GM23248 (cell line): ENCODE measurements at regions not wholly inside any gene's neighbourhood (a gene's known extent, or its start where the extent isn't known, plus 50 kb on each side); places are given as distances from the start of the nearest gene placed in this dataset.

ENCODE experiments used
- EZH2 ChIP-seq: fragments of 200-600 bp; sonication (generic); IDR thresholded peaks from 2 replicates; pipeline ENCODE4 v1.6.1; 2018; ENCODE audit warnings: antibody characterized with exemption, mild to moderate bottlenecking; ENCODE audit not compliant: insufficient read depth, poor library complexity, severe bottlenecking
- EZH2phosphoT487 ChIP-seq: fragments of 200-600 bp; sonication (generic); IDR thresholded peaks from 2 replicates; pipeline ENCODE4 v1.6.1; 2018; ENCODE audit warnings: antibody characterized with exemption, moderate library complexity, mild to moderate bottlenecking, low read depth; ENCODE audit not compliant: insufficient read depth

GRCh38 chr18:24561369-24561965 lies 101.0 kb downstream of the HRH4 start:
- TF ChIP-seq EZH2 (no peak), EZH2phosphoT487 (no peak)
